Right lobe of liver (tissue), 6 donors: ENCODE measurements at regions not wholly inside any gene's neighbourhood (a gene's known extent, or its start where the extent isn't known, plus 50 kb on each side); places are given as distances from the start of the nearest gene placed in this dataset.

Experiments
- ATAC-seq, 4 donors: fragments of 200-7000 bp; cut with Tn5 transposase; one replicate each; pipeline ENCODE4 v1.9.1; 2020; ENCODE audit warnings: mild to moderate bottlenecking in 4 of 4, moderate library complexity in 4 of 4
- DNase-seq, 3 donors: peaks; one replicate each; pipeline ENCODE4 v3.0.0-alpha.2; 2020
- H3K27ac ChIP-seq, 3 donors: fragments of 200-600 bp; one replicate each; pipeline ENCODE4 v1.8.0; 2022
- H3K27me3 ChIP-seq, 2 donors: fragments of 200-600 bp; one replicate each; pipeline ENCODE4 v1.8.0; 2022
- H3K36me3 ChIP-seq, 4 donors: fragments of 200-600 bp; sonication (generic) in 1 of 4; one replicate each; pipeline versions ENCODE4 v1.5.1 to v1.8.0; 2017 to 2022; ENCODE audit warnings: control low read depth in 1 of 4
- H3K4me1 ChIP-seq, 4 donors: fragments of 200-600 bp; sonication (generic) in 1 of 4; one replicate each; pipeline versions ENCODE4 v1.5.1 to v1.8.0; 2017 to 2022; ENCODE audit warnings: control low read depth in 1 of 4
- H3K4me3 ChIP-seq, 3 donors: fragments of 200-600 bp; one replicate each; pipeline ENCODE4 v1.8.0; 2022
- H3K9me3 ChIP-seq, 4 donors: fragments of 200-600 bp; sonication (generic) in 1 of 4; one replicate each; pipeline versions ENCODE4 v1.5.1 to v1.8.0; 2017 to 2022; ENCODE audit warnings: control low read depth in 1 of 4
- CTCF ChIP-seq, 4 donors: fragments of 200-600 bp in 3 of 4; fragments of 450-650 bp in 1 of 4; IDR thresholded peaks; one replicate each; pipeline versions ENCODE4 v1.5.1 to v1.8.0; 2016 to 2022; ENCODE audit warnings: antibody characterized with exemption in 4 of 4, mild to moderate bottlenecking in 2 of 4
- POLR2A ChIP-seq: fragments of 450-650 bp; IDR thresholded peaks from one replicate; pipeline ENCODE4 v1.6.1; 2017; ENCODE audit warnings: antibody characterized with exemption, mild to moderate bottlenecking
- WGBS: methylation state at CpG from one replicate; pipeline ENCODE4 v1.1.6; 2018; ENCODE audit warnings: low coverage, low lambda C conversion rate; ENCODE audit not compliant: insufficient coverage; ENCODE audit errors: missing lambda C conversion rate; 5-methylcytosine and 5-hydroxymethylcytosine counted together
- intact Hi-C, 2 donors: fragments of 100-400 bp; cut with DNase I; formaldehyde crosslinking; loops; one replicate each; pipeline versions ENCODE4 v1.11.2 to v1.14.1; 2022
- donor health status: DM: no; HTN: yes; CAD: no.
- donor health status: DM: no; HTN: no; CAD: no.
- donor health status: DM: no; HTN: no; CAD: no.
- donor health status: DM: no; HTN: yes; CAD: no.
- donor health status: DM: no; HTN: yes; CAD: no.

GRCh38 chr5:1706021-1706420 lies 93.6 kb downstream of the MRPL36 start:
- no peaks in the 10 kb centered on the region for H3K27me3 ChIP-seq
- H3K27ac ChIP-seq = no peak overlapping the region
- DNase-seq = no peak
- intact Hi-C loops = no loop called here
- H3K4me1 ChIP-seq = no peaks in the 10 kb centered on the region
- no peaks in the 10 kb centered on the region for H3K36me3 ChIP-seq
- WGBS = 45% methylated on average over 2 of the region's 17 CpGs
- ATAC-seq = no peak
- TF ChIP-seq POLR2A = no peak
- no peak for TF ChIP-seq CTCF (IDR thresholded peaks at IDR 0.05)
- no peak overlapping the region for H3K4me3 ChIP-seq
- no peaks in the 10 kb centered on the region for H3K9me3 ChIP-seq

- Histone ChIP-seq H3K4me1 (no peaks in the 10 kb centered on the region), H3K27ac (no peak overlapping the region), H3K9me3 (no peaks in the 10 kb centered on the region), H3K36me3 (no peaks in the 10 kb centered on the region), H3K27me3 (no peaks in the 10 kb centered on the region), H3K4me3 (no peak overlapping the region)
- no peak for TF ChIP-seq POLR2A
- TF ChIP-seq CTCF (IDR thresholded peaks at IDR 0.05) = no peak
- 59% methylated on average over 7 of the region's 7 CpGs for WGBS
- intact Hi-C loops = no loop called here
- ATAC-seq (no peak), DNase-seq (no peak)
Measured at GRCh38 chr5:1704676-1705075, 95.0 kb downstream of the MRPL36 start.

- no peaks in the 10 kb centered on the region for H3K27me3 ChIP-seq
- H3K27ac ChIP-seq = no peak overlapping the region
- H3K4me3 ChIP-seq = no peak overlapping the region
- H3K9me3 ChIP-seq = no peaks in the 10 kb centered on the region
- WGBS = 53% methylated on average over 4 of the region's 13 CpGs
- TF ChIP-seq CTCF (IDR thresholded peaks at IDR 0.05) (no peak), POLR2A (no peak)
- H3K4me1 ChIP-seq = no peaks in the 10 kb centered on the region
- no peaks in the 10 kb centered on the region for H3K36me3 ChIP-seq
- intact Hi-C loops = no loop called here
- DNase-seq = no peak
- ATAC-seq = no peak
Measured at GRCh38 chr5:1704266-1704665, 95.4 kb downstream of the MRPL36 start.

- TF ChIP-seq CTCF (IDR thresholded peaks at IDR 0.05) = no peak
- no peak for TF ChIP-seq POLR2A
- no peaks in the 10 kb centered on the region for H3K4me1 ChIP-seq
- WGBS = 50% methylated on average over 5 of the region's 21 CpGs
- no peaks in the 10 kb centered on the region for H3K36me3 ChIP-seq
- H3K27me3 ChIP-seq = no peaks in the 10 kb centered on the region
- intact Hi-C loops = no loop called here
- DNase-seq = no peak
- peak in 1 of 4 donors; percentile 15 for ATAC-seq
- H3K27ac ChIP-seq = no peak overlapping the region
- H3K4me3 ChIP-seq = no peak overlapping the region
- H3K9me3 ChIP-seq = no peaks in the 10 kb centered on the region
Measured at GRCh38 chr5:1703352-1704050, 96.1 kb downstream of the MRPL36 start.
